ENCODE measurements at regions not wholly inside any gene's neighbourhood (a gene's known extent, or its start where the extent isn't known, plus 50 kb on each side); places are given as distances from the start of the nearest gene placed in this dataset.

DNA sequence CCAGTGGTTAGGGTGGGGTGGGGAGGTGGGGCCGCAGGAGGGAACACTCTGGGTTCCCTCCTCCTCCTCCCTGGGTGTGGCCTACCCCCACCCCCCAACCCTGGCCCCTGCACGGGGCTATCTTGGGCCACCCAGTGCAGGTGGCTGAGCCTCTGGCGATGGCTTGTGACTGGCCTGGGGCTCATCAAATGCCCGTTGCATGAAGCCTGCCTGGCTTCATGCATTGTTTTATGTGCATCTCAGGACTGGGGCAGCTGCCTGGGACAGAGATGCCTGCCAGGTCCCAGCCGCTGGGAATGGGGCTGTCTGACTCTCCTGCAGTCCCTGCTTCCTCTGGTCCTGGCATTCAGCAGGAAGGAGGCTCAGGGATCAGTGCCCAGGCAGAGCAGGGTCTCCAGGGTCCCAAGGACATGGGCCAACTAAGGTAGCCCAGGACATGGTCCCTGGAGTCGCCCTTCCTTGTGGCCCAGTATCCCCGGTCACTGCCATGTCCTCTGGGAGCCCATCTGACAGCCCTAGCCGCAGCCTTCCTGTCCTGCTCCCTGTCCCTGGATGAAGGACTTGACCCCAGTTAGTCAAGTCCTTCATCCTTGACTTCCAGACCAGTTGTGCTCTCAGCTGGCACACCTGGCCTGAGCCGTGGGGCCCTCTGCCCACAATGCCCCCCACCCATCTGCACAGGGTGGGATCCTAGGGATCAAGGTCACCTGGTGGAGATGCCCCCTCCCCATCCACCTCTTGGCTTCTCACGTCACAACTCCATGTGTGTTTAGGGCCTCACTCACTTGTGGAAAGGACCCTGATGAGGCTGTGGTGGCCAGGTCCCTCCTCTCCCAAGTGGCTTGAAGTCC lies 112.1 kb upstream of the FGF3 start:
- peaks cover 0 to 10% (median 0%) of the 10 kb centered on the region in 8 donors for H3K9me3 ChIP-seq
- no peaks in the 10 kb centered on the region for H3K36me3 ChIP-seq
- no peak overlapping the region for H3K27ac ChIP-seq
- TF ChIP-seq, protein P1, sequence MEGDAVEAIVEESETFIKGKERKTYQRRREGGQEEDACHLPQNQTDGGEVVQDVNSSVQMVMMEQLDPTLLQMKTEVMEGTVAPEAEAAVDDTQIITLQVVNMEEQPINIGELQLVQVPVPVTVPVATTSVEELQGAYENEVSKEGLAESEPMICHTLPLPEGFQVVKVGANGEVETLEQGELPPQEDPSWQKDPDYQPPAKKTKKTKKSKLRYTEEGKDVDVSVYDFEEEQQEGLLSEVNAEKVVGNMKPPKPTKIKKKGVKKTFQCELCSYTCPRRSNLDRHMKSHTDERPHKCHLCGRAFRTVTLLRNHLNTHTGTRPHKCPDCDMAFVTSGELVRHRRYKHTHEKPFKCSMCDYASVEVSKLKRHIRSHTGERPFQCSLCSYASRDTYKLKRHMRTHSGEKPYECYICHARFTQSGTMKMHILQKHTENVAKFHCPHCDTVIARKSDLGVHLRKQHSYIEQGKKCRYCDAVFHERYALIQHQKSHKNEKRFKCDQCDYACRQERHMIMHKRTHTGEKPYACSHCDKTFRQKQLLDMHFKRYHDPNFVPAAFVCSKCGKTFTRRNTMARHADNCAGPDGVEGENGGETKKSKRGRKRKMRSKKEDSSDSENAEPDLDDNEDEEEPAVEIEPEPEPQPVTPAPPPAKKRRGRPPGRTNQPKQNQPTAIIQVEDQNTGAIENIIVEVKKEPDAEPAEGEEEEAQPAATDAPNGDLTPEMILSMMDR (IDR thresholded peaks at IDR 0.05 in 8 of 11, conservative IDR thresholded peaks at IDR 0.05 in 3 of 11) = no peak
- TF ChIP-seq POLR2A (IDR thresholded peaks at IDR 0.05) = no peak
- no peak for TF ChIP-seq POLR2AphosphoS5 (IDR thresholded peaks at IDR 0.05)
- 68 to 87% (median 77%) methylated on average over 5 to 10 of the region's 10 CpGs for whole genome bisulfite sequencing, 5 donors
- intact Hi-C loops (cut with DNase I; ENCODE audit: low total_unique reads) = no loop called here
- H3K4me1 ChIP-seq = peaks cover 0 to 4% (median 0%) of the 10 kb centered on the region in 6 donors
- H3K27me3 ChIP-seq (replicated peaks in 1 of 7) = peaks cover 0 to 79% (median 30%) of the 10 kb centered on the region in 7 donors
- peak; percentile 51 for DNase-seq
- H3K4me3 ChIP-seq = no peak overlapping the region

DNA sequence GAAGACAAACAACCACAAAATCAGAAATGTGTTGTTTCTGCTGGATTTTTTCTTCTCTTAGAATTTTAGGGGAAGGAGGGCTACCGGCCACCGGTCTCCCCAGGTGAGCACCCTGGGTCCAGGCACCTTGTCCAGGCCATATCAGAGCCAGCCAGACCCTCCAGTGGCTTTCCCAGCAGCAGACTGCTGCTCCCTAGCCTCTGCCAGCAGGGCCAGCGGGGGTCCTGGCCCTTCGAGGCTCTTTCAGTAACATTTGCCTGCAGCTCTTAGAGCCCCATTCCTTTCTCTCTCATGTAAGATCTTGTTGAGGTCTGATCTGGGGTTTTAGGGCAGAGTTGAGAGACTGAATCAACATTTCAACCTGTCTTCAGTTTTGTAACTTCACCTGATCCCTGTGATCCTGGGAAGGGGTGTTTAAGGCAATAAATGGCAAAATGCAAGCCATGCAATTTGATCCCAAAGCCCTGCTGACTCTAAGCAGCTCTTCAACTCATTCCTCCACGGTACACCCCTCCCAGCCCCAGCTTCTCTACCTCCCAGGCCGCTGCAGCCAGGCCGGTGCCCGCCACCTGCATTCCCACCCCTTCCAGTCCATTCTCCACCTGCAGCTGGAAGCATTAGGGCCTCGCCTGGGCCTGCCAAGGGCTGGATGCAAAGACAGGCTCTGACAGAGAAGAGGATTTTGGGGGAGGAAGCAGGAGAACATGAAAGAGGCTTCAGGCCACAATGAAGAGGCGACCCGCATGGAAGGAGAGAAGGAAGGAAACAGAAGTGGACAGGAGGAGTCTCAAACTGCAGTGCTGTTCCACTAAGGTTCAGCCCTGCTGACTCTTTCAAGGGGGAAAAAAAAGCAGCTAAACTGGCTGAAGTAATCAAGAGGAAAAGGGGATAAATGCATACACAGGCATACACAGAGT lies 113.0 kb upstream of the FGF3 start:
- no peak overlapping the region for H3K27ac ChIP-seq
- DNase-seq = peak; percentile 49

DNA sequence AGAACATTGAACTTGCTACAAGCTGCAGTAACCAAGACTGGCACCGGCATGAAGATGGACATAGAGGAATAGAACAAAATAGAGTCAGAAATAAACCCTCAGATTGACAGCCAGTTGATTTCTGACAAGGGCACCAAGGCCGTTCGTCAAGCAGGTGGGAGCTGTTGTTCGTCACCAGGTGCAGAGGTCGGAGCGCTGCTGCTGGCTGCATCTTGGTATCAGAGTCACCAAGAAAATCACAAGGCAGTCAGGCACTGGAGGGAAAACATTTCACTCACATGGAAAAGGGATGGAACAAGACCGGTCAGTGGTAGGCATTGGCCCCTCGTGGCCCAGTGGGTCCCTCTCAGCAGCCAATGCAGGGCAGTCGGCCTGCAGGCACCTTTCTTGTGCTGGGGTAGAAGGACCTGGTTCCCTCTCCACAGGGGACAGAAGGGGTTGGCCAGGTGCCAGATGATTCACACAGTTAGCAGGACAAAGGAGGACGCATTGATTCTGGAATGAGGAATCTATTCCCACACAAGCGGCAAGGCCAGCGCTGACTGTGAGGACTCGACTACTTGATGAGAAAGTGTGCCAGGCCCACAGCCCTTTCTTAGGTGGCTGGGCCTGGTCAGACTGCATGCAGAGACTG lies 115.8 kb upstream of the FGF3 start:
- no peaks in the 10 kb centered on the region for H3K36me3 ChIP-seq
- H3K27me3 ChIP-seq (replicated peaks in 1 of 7) = peaks cover 0 to 48% (median 13%) of the 10 kb centered on the region in 7 donors
- intact Hi-C loops (cut with DNase I; ENCODE audit: low total_unique reads) = no loop called here
- no peaks in the 10 kb centered on the region for H3K4me1 ChIP-seq
- peak; percentile 60 for DNase-seq
- peaks cover 0 to 5% (median 0%) of the 10 kb centered on the region in 8 donors for H3K9me3 ChIP-seq
- no peak overlapping the region for H3K27ac ChIP-seq
- WGBS, 5 donors = 90 to 95% (median 92%) methylated on average over 13 of the region's 13 CpGs
- TF ChIP-seq POLR2AphosphoS5 (IDR thresholded peaks at IDR 0.05) (no peak), POLR2A (IDR thresholded peaks at IDR 0.05) (no peak)
- TF ChIP-seq, protein P1 (IDR thresholded peaks at IDR 0.05 in 8 of 11, conservative IDR thresholded peaks at IDR 0.05 in 3 of 11) = no peak
- H3K4me3 ChIP-seq = no peak overlapping the region

More for the DNA sequence above, 113.0 kb upstream of the FGF3 start:
- Histone ChIP-seq H3K9me3 (peaks cover 0 to 12% (median 0%) of the 10 kb centered on the region in 8 donors), H3K27me3 (replicated peaks in 1 of 7) (peaks cover 0 to 69% (median 23%) of the 10 kb centered on the region in 7 donors), H3K36me3 (no peaks in the 10 kb centered on the region), H3K4me3 (no peak overlapping the region), H3K4me1 (no peaks in the 10 kb centered on the region)
- intact Hi-C loops (cut with DNase I; ENCODE audit: low total_unique reads) = no loop called here
- TF ChIP-seq POLR2AphosphoS5 (IDR thresholded peaks at IDR 0.05) = no peak
- TF ChIP-seq, protein P1 (IDR thresholded peaks at IDR 0.05 in 8 of 11, conservative IDR thresholded peaks at IDR 0.05 in 3 of 11) = no peak
- TF ChIP-seq POLR2A (IDR thresholded peaks at IDR 0.05) = no peak
- 79 to 88% (median 84%) methylated on average over 11 of the region's 11 CpGs for WGBS, 5 donors

All from spleen (tissue), 11 donors.